ENCODE measurements at regions not wholly inside any gene's neighbourhood (a gene's known extent, or its start where the extent isn't known, plus 50 kb on each side); places are given as distances from the start of the nearest gene placed in this dataset.

GRCh38 chr4:53865054-53865453, 199.4 kb downstream of the CHIC2 start:
- TF ChIP-seq, protein P1, sequence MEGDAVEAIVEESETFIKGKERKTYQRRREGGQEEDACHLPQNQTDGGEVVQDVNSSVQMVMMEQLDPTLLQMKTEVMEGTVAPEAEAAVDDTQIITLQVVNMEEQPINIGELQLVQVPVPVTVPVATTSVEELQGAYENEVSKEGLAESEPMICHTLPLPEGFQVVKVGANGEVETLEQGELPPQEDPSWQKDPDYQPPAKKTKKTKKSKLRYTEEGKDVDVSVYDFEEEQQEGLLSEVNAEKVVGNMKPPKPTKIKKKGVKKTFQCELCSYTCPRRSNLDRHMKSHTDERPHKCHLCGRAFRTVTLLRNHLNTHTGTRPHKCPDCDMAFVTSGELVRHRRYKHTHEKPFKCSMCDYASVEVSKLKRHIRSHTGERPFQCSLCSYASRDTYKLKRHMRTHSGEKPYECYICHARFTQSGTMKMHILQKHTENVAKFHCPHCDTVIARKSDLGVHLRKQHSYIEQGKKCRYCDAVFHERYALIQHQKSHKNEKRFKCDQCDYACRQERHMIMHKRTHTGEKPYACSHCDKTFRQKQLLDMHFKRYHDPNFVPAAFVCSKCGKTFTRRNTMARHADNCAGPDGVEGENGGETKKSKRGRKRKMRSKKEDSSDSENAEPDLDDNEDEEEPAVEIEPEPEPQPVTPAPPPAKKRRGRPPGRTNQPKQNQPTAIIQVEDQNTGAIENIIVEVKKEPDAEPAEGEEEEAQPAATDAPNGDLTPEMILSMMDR (conservative IDR thresholded peaks at IDR 0.05; ENCODE audit: low read depth, low read length) = no peak
- no peak for TF ChIP-seq EZH2 (IDR thresholded peaks at IDR 0.05; ENCODE audit: low read length, unreplicated experiment)
